Brain microvascular endothelial cell (primary cell): ENCODE measurements at regions not wholly inside any gene's neighbourhood (a gene's known extent, or its start where the extent isn't known, plus 50 kb on each side); places are given as distances from the start of the nearest gene placed in this dataset.
"Not testable (repeated sequence)": the region's sequence is repeated elsewhere in the genome, so short reads cannot be mapped to it uniquely, and the experiment has no call there.

ENCODE experiments used
- DNase-seq: peaks from one replicate; pipeline ENCODE4 v3.0.0-alpha.2; 2020
- H3K27ac ChIP-seq: fragments of 250-450 bp; sonication (Bioruptor Pico); 2 replicates; pipeline ENCODE4 v1.5.1; 2020; ENCODE audit warnings: mild to moderate bottlenecking, moderate library complexity
- H3K27me3 ChIP-seq: fragments of 250-450 bp; sonication (Bioruptor Pico); replicated peaks from 2 replicates; pipeline ENCODE4 v1.5.1; 2020; ENCODE audit warnings: mild to moderate bottlenecking
- H3K36me3 ChIP-seq: fragments of 250-450 bp; sonication (Bioruptor Pico); replicated peaks from 2 replicates; pipeline ENCODE4 v1.5.1; 2020; ENCODE audit warnings: mild to moderate bottlenecking
- H3K4me3 ChIP-seq: 2 replicates; pipeline ENCODE4 v1.5.1; 2011; ENCODE audit warnings: low read depth, mild to moderate bottlenecking, control low read depth, low read length, moderate library complexity
- in situ Hi-C: cut with HindIII; loops from 2 replicates; pipeline ENCODE4 v1.10.0; 2017; ENCODE audit warnings: low sequenced_read_pairs, low pct_ligation_motif_present

DNA sequence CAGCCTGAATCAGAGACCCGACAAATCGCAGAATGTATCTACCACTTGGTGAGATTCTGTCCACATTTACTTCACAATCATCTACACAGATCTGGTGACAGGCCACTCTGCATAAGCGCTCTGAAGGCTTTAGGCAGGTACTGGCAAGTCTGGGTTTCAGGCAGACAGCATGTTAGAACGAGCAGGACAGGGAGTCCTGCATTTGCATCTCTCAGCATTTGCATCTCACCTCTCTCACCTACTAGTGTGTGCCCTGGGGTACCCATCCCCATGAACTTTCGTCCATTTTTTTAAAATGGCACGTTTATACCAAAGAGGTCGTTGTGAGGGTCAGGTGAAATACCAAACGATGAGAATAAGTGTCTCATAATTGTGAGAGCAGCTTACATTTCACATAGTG is 108.2 kb downstream of the SPATA31A1 start:
- in situ Hi-C loops, H3K36me3 ChIP-seq, H3K27me3 ChIP-seq, DNase-seq, H3K27ac ChIP-seq: not testable (repeated sequence)
- peak overlapping the region; percentile 51 for H3K4me3 ChIP-seq

DNA sequence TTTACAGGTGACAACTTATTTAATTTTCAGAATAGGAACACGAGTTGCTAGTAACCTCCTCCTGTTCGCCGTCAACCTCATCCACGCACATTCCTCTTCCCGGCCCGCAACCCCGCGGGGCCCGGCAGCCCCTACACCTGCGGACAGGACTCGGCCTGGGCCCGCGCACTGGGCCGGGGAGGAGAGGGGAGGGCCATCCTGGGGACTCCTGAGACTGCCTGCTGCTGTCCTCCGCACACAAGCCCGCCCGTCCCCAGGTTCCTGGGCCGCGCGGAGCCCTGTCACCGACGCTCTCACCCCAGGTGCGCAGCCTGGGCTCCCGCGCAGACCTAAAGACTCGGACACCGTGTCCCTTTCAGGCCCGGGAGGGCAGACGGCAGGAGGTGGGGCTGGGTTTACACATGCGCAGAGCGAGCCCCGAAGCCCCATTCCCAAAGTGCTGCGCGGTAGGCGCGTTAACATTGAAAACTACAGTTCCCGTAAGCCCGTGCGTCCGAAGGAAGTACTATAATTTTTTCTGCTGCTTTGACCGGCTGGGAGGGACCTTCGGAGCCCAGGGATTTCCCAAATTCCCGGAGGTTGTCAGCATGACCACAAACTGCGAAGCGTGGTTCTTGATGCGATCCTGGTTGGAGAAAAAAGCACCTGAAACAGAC is 108.8 kb downstream of the SPATA31A1 start:
- in situ Hi-C loops, H3K36me3 ChIP-seq, H3K27ac ChIP-seq, H3K27me3 ChIP-seq: not testable (repeated sequence)
- peak; percentile 88 for DNase-seq
- peak overlapping the region; percentile 51 for H3K4me3 ChIP-seq

DNA sequence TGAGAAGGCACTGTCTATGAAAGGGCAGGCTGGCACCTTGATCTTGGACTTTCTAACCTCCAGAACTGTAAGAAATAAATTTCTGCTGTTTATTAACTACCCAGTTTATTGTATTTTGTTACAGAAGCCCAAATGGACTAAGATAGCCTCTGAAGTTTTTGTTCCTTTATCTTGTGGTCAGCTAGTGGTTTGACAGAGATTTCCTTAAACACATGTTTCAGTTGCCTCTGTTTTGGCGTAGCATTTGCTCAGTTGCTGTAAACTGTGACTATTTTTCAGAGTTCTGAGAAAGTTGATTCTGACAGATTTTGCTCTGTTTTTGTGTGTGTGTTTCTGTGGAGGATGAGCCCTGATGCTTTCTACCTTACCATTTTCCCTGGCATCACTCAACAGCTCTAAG is 119.0 kb downstream of the SPATA31A1 start:
- in situ Hi-C loops, H3K27me3 ChIP-seq, DNase-seq, H3K4me3 ChIP-seq, H3K27ac ChIP-seq, H3K36me3 ChIP-seq: not testable (repeated sequence)

DNA sequence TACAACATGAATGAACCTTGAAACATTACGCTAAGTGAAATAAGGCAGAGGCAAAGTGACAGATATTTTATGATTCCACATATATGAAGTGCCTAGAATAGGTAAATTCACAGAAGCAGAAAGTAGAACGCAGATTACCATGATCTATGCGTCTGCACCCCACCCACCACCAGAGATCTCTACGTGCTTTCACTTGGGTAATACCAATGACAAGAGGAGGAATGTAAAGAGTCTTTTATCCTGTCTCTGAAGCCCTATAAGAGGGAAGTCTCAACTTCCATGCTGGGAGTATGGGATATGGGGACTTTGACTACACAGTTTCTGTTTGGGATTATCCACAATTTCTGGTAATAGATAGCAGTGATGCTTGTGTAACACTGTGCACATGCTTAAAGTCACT is 127.6 kb downstream of the SPATA31A1 start:
- H3K27me3 ChIP-seq, H3K4me3 ChIP-seq, H3K27ac ChIP-seq, DNase-seq, in situ Hi-C loops, H3K36me3 ChIP-seq: not testable (repeated sequence)

DNA sequence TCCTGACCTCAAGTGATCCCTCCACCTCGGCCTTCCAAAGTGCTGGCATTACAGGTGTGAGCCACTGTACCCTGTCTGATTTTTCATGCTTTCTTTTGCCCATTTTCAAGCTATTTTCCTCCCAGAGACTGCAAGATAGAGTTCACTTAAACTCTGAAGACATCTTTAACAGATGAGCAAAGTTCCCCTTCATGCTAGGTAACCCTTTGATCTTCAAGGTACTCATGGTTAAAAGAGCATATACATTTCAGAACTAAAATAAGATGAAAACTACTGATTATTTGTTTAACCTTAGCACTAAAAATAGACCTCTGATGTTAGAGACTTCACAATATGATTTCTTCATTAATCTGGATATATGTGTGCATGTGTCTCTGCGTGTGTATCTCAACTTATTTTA is 128.4 kb downstream of the SPATA31A1 start:
- H3K27me3 ChIP-seq, H3K27ac ChIP-seq, in situ Hi-C loops, H3K36me3 ChIP-seq, DNase-seq, H3K4me3 ChIP-seq: not testable (repeated sequence)

DNA sequence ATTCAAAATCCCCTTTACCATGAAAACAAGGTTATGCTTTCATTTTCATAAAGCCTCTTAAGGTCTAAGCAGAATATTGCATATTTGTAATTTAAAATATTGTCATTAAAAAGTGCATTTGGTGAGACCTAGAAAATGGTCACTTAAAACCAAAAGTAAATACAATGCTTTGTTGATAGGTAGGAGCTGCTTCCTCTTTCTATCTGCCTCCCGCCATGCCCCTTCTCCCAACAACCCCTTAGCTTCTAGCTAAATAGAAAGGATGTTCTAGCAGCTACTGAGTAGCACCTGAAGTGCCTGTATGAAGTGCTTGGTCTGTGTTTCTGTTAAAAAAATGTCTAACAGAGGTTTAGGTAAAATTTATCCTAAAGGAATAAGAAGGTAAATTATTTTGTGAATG is 128.8 kb downstream of the SPATA31A1 start:
- H3K4me3 ChIP-seq, H3K36me3 ChIP-seq, DNase-seq, in situ Hi-C loops, H3K27ac ChIP-seq, H3K27me3 ChIP-seq: not testable (repeated sequence)

DNA sequence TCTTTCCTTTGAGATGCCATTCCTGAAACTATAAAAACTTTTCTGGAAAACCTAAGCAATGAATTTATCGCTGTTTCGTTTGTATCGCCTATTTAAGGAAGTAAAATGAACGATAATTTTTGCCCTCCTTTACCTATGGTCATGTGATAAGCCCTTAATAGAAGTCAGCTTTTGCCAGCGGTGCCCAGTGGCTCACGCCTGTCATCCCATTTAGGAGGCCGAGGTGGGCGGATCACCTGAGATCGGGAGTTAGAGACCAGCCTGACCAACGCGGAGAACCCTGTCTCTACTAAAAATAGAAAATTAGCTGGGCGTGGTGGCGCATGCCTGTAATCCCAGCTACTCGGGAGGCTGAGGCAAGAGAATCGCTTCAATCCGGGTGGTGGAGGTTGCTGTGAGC is 132.0 kb downstream of the SPATA31A1 start:
- H3K27me3 ChIP-seq, H3K4me3 ChIP-seq, H3K27ac ChIP-seq, in situ Hi-C loops, H3K36me3 ChIP-seq, DNase-seq: not testable (repeated sequence)

DNA sequence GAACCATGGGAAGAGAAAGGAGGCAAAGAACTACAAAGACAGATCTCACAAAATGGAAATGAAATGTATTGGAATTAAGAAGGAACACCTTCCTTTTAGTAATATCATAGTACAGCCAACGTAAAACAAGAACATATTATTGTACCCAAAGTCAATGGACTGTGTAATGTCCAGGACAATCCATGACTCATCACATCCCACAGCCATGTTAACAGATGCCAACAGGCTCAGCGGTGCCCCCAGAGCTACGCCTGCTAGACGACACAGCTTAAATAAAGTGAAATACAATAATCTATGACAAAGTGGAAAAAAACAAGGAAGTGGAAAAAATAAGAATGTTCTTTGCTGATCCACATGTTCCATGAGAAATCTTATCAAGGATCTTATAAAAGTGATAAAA is 140.8 kb downstream of the SPATA31A1 start:
- H3K27me3 ChIP-seq, H3K27ac ChIP-seq, H3K36me3 ChIP-seq, H3K4me3 ChIP-seq, in situ Hi-C loops, DNase-seq: not testable (repeated sequence)

DNA sequence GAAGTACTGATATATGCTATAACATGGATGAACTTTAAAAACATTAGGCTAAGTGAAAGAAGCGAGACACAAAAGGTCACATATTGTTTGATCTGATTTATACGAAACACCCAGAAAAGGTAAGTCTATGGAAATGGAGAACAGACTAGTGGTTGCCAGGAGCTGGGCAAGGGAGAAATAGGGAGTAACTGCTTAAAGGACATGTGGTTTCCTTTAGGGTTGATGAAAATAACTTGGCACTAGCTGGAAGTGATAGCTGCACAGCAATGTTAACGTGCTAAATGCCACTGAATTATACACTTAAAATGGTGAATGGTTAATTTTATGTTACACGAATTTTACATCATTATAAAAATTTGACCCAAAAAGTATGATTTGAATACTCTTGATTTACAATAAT is 147.7 kb downstream of the SPATA31A1 start:
- H3K4me3 ChIP-seq, H3K27ac ChIP-seq, H3K36me3 ChIP-seq, DNase-seq, in situ Hi-C loops, H3K27me3 ChIP-seq: not testable (repeated sequence)

DNA sequence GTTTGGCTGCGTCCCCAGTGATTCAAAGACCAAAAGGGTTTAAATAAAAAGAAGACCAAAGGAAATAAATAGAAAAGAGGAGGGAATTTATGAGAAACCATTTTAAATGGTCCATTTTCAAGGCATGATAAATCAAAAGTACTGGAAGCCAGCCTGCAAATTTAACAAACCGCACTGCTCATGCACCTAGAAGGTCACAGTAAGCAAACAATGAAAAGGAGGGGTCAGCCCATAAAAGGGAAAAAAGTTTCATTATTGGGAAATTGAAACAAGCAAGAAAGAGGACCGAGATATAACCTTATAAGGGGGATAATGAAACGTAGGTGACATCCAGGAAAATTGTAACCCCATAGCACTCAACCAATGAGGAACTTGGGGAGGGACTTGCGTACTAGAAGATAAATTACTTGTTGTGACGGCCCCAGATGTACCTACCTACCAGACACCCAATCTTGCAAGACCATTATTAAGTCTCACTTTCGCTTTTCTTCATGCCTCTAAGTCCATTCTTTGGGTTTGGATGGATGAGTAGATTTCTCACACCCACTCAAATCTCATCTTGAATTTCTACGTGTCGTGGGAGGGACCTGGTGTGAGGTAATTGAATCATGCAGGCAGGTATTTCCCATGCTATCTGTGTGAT is 172.0 kb downstream of the SPATA31A1 start:
- H3K27ac ChIP-seq, H3K27me3 ChIP-seq, DNase-seq, H3K4me3 ChIP-seq, H3K36me3 ChIP-seq, in situ Hi-C loops: not testable (repeated sequence)

DNA sequence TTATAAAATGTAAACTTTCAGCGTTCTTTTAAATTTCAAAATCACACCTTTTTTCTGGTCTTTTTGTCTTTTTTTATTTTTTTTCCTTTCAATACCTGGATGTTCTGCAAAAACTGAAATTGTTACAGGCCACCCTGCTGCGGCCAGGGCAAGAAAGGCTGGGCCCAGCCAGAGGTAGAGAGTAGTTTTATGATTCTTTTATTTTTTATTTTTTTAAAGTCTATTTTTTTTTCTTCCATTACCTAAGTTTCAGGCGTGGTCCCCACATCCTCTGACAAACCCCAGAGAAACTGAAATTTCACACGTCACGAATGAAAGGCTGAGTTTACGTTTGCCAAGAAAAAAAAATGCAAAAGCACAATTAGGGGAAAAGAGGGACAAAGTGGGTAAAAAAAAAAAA is 177.1 kb downstream of the SPATA31A1 start:
- H3K36me3 ChIP-seq, H3K27ac ChIP-seq, H3K4me3 ChIP-seq, DNase-seq, in situ Hi-C loops, H3K27me3 ChIP-seq: not testable (repeated sequence)

DNA sequence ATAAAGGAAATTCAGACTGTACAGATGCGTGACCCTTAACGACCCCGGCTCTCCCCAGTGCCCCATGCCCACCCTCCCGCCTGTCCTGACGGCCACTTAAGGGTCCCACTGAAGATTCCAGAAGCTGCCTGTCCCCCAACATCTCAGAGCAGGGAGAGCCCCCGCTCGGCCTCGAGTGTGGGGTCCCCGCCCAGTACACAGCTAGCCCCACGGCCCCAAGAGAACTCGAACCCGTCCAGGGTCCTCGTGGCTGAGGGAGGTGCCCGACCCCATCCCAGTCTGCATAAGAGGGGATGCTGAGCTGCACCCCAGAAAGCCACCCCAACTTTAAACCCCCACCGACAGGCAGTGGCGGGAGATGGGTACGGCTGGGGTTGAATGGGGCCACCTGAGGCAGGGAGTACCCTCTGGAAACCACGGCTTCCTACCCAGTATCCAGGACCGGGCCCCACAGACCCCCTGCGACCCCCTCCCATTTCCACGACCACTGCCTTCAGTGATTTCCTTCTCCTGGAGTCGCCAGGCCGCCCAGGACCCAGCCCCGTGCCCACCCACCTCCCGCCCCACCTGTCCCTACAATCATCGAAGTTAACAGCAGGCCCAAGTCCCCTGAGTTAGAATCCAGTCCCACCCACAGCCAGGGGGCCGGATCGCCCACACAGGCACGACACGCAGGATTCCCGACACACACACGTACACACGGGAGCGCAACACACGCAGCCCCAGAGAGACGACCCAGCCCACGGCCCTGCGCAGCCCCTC is 177.7 kb downstream of the SPATA31A1 start:
- DNase-seq, H3K27ac ChIP-seq, in situ Hi-C loops, H3K36me3 ChIP-seq, H3K27me3 ChIP-seq, H3K4me3 ChIP-seq: not testable (repeated sequence)

DNA sequence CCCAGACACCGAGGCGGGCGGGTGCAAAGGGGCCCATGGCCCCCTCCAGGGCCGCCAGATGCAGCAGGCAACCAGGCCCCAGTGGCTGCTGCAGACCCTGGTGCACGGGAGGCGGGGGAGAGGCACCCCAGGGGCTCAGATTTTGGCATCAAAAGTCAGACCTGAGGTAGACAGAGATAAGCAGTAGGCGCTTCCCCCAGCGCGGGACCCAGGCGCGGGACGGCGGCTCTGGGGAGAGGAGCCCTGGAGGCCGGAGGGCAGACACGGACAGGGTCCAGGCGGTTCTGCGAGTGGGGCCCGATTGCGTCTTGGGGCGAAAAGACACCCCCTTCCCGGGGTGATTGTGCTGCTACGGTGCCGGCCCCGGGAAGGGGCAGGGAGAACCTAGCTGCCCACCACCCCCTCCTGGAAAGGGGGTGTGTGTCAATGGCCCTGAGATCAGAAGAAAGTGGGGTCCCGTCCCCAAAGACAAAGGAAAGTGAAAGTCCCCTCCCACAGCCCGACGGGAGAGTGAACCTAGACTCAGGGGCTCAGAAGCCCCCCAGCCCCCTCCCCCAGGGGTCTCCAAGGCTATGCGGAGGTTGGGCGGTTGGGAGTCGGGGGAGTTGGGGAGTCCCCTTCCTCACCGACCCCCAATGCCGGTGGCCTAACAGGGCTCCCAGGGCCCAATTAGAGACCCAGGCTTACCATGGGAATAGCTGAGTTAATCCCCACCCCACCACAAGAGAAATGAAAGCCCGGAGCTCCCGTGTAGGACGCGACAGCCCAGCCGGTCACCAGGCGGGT is 178.5 kb downstream of the SPATA31A1 start:
- H3K27ac ChIP-seq, H3K27me3 ChIP-seq, in situ Hi-C loops, H3K4me3 ChIP-seq, DNase-seq, H3K36me3 ChIP-seq: not testable (repeated sequence)

DNA sequence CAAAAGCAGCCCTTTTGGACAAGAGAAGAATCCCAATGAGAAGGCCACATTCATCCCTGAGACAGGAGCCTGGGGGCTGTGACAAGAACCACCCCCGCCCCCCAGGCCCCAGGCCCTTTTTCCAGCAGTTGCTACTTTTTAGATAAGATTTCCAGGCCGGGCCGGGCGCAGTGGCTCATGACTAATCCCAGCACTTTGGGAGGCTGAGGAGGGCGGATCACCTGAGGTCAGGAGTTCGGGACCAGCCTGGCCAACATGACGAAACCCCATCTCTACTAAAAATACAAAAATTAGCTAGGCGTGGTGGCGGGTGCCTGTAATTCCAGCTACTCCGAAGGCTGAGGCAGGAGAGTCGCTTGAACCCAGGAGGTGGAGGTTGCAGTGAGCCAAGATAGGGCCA is 179.4 kb downstream of the SPATA31A1 start:
- H3K27me3 ChIP-seq, in situ Hi-C loops, H3K4me3 ChIP-seq, H3K27ac ChIP-seq, H3K36me3 ChIP-seq, DNase-seq: not testable (repeated sequence)
